ENCODE measurements at regions not wholly inside any gene's neighbourhood (a gene's known extent, or its start where the extent isn't known, plus 50 kb on each side); places are given as distances from the start of the nearest gene placed in this dataset.

- Histone ChIP-seq H3K36me3 (no peaks in the 10 kb centered on the region), H3K27me3 (ENCODE audit: insufficient read depth, low read depth, severe bottlenecking) (no peaks in the 10 kb centered on the region), H3K27ac (peak overlapping the region; percentile 49), H3K9me3 (ENCODE audit: severe bottlenecking) (no peaks in the 10 kb centered on the region), H3K4me3 (ENCODE audit: low read depth, low read length) (no peak overlapping the region)
- no peak for TF ChIP-seq CTCF (IDR thresholded peaks at IDR 0.05; ENCODE audit: low read depth, low read length)
- no peak for DNase-seq
Observed at GRCh38 chr4:14829795-14830194, 172.5 kb upstream of the CPEB2 start.

GRCh38 chr4:14831416-14831815, 170.9 kb upstream of the CPEB2 start:
- DNase-seq: no peak
- no peak overlapping the region; the same call in 1 of the 2 replicates for H3K27ac ChIP-seq
- H3K4me3 ChIP-seq (ENCODE audit: low read depth, low read length): no peak overlapping the region
- TF ChIP-seq CTCF (IDR thresholded peaks at IDR 0.05; ENCODE audit: low read depth, low read length): no peak
- H3K9me3 ChIP-seq (ENCODE audit: severe bottlenecking): no peaks in the 10 kb centered on the region
- no peaks in the 10 kb centered on the region for H3K36me3 ChIP-seq
- H3K27me3 ChIP-seq (ENCODE audit: insufficient read depth, low read depth, severe bottlenecking): no peaks in the 10 kb centered on the region

- H3K36me3 ChIP-seq: no peaks in the 10 kb centered on the region
- TF ChIP-seq CTCF (IDR thresholded peaks at IDR 0.05; ENCODE audit: low read depth, low read length): no peak
- H3K9me3 ChIP-seq (ENCODE audit: severe bottlenecking): no peaks in the 10 kb centered on the region
- DNase-seq: no peak
- no peak overlapping the region for H3K27ac ChIP-seq
- no peak overlapping the region for H3K4me3 ChIP-seq (ENCODE audit: low read depth, low read length)
- H3K27me3 ChIP-seq (ENCODE audit: insufficient read depth, low read depth, severe bottlenecking): no peaks in the 10 kb centered on the region
Observed at GRCh38 chr4:14833053-14833452, 169.2 kb upstream of the CPEB2 start.

GRCh38 chr4:14834382-14834781, 167.9 kb upstream of the CPEB2 start:
- Histone ChIP-seq H3K4me3 (ENCODE audit: low read depth, low read length) (no peak overlapping the region), H3K27ac (no peak overlapping the region), H3K27me3 (ENCODE audit: insufficient read depth, low read depth, severe bottlenecking) (no peaks in the 10 kb centered on the region), H3K9me3 (ENCODE audit: severe bottlenecking) (peaks cover 9% of the 10 kb centered on the region), H3K36me3 (no peaks in the 10 kb centered on the region)
- TF ChIP-seq CTCF (IDR thresholded peaks at IDR 0.05; ENCODE audit: low read depth, low read length): no peak
- DNase-seq: no peak

- Histone ChIP-seq H3K36me3 (no peaks in the 10 kb centered on the region), H3K4me3 (ENCODE audit: low read depth, low read length) (no peak overlapping the region), H3K27me3 (ENCODE audit: insufficient read depth, low read depth, severe bottlenecking) (no peaks in the 10 kb centered on the region), H3K9me3 (ENCODE audit: severe bottlenecking) (peaks cover 9% of the 10 kb centered on the region), H3K27ac (no peak overlapping the region)
- DNase-seq: no peak
- no peak for TF ChIP-seq CTCF (IDR thresholded peaks at IDR 0.05; ENCODE audit: low read depth, low read length)
Observed at GRCh38 chr4:14835288-14835687, 167.0 kb upstream of the CPEB2 start.

GRCh38 chr4:14835708-14836425, 166.4 kb upstream of the CPEB2 start:
- no peaks in the 10 kb centered on the region for H3K27me3 ChIP-seq (ENCODE audit: insufficient read depth, low read depth, severe bottlenecking)
- no peak for DNase-seq
- TF ChIP-seq CTCF (IDR thresholded peaks at IDR 0.05; ENCODE audit: low read depth, low read length): no peak
- H3K4me3 ChIP-seq (ENCODE audit: low read depth, low read length): no peak overlapping the region
- H3K9me3 ChIP-seq (ENCODE audit: severe bottlenecking): peaks cover 9% of the 10 kb centered on the region
- no peak overlapping the region for H3K27ac ChIP-seq
- H3K36me3 ChIP-seq: no peaks in the 10 kb centered on the region
